IPS DF 4.7 (cell line): ENCODE measurements at regions not wholly inside any gene's neighbourhood (a gene's known extent, or its start where the extent isn't known, plus 50 kb on each side); places are given as distances from the start of the nearest gene placed in this dataset.
"Not testable (repeated sequence)": the region's sequence is repeated elsewhere in the genome, so short reads cannot be mapped to it uniquely, and the experiment has no call there.

Experiments used
- DNase-seq: peaks from one replicate; pipeline ENCODE4 v3.0.0-alpha.2; 2013; ENCODE audit warnings: low spot score; ENCODE audit errors: extremely low read depth

- DNase-seq: not testable (repeated sequence)
Observed at GRCh38 chr1:188812836-188813573, 1664.7 kb downstream of the BRINP3 start.

GRCh38 chr1:188817814-188818213, 1659.8 kb downstream of the BRINP3 start:
- no peak for DNase-seq

- DNase-seq: no peak
Observed at GRCh38 chr1:188822248-188822647, 1655.4 kb downstream of the BRINP3 start.

DNA sequence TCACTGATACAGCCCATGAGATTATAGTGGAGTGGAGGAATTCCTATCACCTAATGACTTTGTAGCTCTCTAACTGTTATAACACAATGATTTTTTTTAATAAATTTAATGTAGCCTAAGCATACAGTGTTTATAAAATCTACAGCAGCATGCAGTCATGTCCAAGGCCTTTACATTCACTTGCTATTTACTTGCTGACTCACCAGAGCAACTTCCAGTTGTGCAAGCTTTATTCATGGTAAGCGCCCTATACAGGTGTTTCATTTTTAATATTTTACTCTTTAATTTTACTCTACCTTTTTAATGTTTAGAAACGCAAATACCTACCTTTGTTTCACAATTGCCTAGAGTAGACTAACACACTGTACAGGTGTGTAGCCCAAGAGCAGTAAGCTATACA, 1652.2 kb downstream of the BRINP3 start:
- DNase-seq: no peak

DNA sequence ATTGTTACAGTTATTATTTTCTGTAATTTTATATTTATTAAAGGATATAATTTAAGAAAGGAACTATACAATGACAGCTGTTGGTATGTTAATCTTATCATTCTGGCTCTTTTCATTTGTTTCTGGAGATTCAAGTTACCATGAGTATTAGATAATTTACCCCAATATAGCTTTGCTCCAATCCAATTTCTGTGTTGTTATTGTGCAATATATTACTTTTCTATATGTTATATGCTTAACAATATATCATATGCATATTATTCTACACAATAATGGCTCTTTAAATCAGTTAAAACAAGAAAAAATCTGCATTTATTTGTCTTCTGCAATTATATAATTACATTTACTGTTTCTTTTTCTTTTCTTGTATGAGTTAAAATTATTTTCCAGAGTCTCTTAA, 1650.9 kb downstream of the BRINP3 start:
- DNase-seq: no peak

- no peak for DNase-seq
Observed at GRCh38 chr1:188827400-188827799, 1650.3 kb downstream of the BRINP3 start.

GRCh38 chr1:188841111-188841696, 1636.5 kb downstream of the BRINP3 start:
- not testable (repeated sequence) for DNase-seq

DNA sequence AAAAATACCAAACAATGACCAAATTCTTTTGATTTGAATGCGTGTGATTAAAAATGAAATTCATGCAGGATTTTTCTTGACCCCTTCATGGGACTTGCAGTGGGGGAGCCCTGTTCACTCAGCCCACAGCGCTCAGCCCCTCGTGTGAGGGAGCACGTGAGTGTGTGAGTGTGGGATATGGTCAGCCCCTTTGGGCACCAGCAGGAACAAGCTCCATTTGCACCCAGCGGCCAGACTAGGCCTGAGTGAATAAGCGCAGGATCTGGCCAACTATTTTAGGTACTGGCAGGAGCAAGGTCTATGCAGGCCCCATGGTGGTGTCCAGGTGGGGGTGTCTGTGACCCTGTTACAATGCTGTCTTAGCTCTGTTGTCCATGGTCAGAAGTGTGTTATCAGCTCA, 1631.2 kb downstream of the BRINP3 start:
- no peak for DNase-seq

DNA sequence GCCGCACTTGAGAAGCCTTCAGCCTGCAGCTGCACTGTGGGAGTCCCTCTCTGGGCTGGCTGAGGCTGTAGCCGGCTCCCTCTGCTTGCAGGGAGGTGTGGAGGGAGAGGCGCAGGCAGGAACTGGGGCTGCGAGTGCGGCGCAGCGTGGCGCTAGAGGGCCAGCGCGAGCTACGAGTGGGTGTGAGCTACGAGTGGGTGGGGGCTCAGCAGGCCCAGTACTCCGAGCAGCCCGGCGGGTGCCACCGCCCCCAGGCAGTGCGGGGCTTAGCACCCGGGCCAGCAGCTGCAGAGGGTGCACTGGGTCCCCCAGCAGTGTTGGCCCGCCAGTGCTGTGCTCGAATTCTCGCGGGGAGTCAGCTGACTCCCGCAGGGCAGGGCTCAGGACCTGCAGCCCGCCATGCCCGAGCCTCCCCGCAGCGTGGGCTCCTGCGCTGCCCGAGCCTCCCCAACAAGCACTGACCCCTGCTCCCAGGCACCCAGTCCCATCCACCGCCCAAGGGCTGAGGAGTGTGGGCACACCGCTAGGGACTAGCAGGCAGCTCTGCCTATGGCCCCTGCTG, 1620.1 kb downstream of the BRINP3 start:
- no peak for DNase-seq

GRCh38 chr1:188867614-188868013, 1610.0 kb downstream of the BRINP3 start:
- no peak for DNase-seq

- DNase-seq: no peak
Observed at GRCh38 chr1:188871164-188871563, 1606.5 kb downstream of the BRINP3 start.

- DNase-seq: no peak
Observed at GRCh38 chr1:188872376-188872775, 1605.3 kb downstream of the BRINP3 start.

- DNase-seq: no peak
Observed at GRCh38 chr1:188877668-188878067, 1600.0 kb downstream of the BRINP3 start.

- DNase-seq: no peak
Observed at GRCh38 chr1:188888386-188888785, 1589.3 kb downstream of the BRINP3 start.

DNA sequence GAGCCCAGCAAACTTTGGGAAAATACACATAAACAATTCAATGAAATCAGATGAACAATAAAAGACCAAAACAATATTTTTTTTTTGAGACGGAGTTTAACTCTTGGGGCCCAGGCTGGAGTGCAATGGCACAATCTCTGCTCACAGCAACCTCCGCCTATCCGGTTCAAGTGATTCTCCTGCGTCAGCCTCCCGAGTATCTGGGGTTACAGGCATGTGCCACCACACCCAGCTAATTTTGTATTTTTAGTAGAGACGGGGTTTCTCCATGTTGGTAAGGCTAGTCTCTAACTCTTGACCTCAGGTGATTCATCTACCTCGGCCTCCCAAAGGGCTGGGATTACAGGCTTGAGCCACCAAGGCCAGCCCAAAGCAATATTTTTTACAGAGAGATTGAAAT, 1588.5 kb downstream of the BRINP3 start:
- no peak for DNase-seq

DNA sequence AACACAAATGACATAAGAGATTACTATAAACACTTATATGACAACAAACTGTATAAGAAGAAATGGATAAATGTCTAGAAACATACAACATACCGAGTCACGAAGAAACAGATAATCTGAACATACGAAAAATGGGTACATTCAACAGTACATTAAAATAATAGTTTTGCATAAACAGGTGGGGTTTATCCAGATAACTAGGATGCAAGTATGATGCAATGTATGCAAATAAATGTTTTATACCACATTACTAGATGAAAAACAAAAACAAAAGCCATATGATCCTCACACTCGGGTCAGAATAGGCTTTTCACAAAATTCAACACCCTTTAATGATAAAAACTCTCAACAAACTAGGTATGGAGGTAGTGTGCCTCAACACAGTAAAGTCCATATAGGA, 1585.7 kb downstream of the BRINP3 start:
- DNase-seq: no peak

- no peak for DNase-seq
Observed at GRCh38 chr1:188895611-188896010, 1582.1 kb downstream of the BRINP3 start.

- no peak for DNase-seq
Observed at GRCh38 chr1:188903241-188903640, 1574.4 kb downstream of the BRINP3 start.

- no peak for DNase-seq
Observed at GRCh38 chr1:188904201-188904600, 1573.5 kb downstream of the BRINP3 start.

- no peak for DNase-seq
Observed at GRCh38 chr1:188906921-188907641, 1570.6 kb downstream of the BRINP3 start.

GRCh38 chr1:188930382-188930781, 1547.3 kb downstream of the BRINP3 start:
- no peak for DNase-seq

GRCh38 chr1:188931506-188931905, 1546.2 kb downstream of the BRINP3 start:
- no peak for DNase-seq
